Renal cortex interstitium (tissue), 11 donors: ENCODE measurements at regions not wholly inside any gene's neighbourhood (a gene's known extent, or its start where the extent isn't known, plus 50 kb on each side); places are given as distances from the start of the nearest gene placed in this dataset.

ENCODE experiments used
- DNase-seq, 11 donors: peaks; one replicate each; pipeline ENCODE4 v3.0.0-alpha.2; 2013; ENCODE audit warnings: low read depth in 9 of 11, low spot score in 4 of 11; ENCODE audit errors: extremely low read depth in 1 of 11

GRCh38 chr9:84166891-84167290, 173.7 kb downstream of the SLC28A3 start:
- DNase-seq = no peak

- DNase-seq = no peak
Measured at GRCh38 chr9:84169240-84169639, 171.3 kb downstream of the SLC28A3 start.

- peak in 5 of 11 donors; percentile 34 to 60 (median 50) for DNase-seq
Measured at GRCh38 chr9:84170521-84171141, 169.9 kb downstream of the SLC28A3 start.

DNA sequence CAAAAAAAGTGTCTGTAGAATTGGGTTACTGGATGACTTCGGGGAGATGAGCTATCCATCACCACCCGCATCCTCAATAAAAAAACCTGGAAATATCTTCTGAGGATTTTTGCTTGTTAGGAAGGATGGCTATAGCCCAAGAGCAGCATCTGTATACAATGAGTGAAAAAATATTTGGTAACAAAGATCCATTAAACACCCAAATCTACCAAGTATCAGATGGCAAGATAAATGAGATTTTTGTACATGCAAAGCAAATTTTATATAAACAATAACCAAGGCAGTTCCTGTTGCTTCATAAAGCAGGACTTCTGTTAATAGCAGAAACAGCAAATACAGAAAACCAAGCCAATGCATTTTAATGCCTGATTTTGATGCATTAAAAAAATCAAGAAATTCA, 166.6 kb downstream of the SLC28A3 start:
- DNase-seq = no peak

- DNase-seq = no peak
Measured at GRCh38 chr9:84174486-84174885, 166.1 kb downstream of the SLC28A3 start.

DNA sequence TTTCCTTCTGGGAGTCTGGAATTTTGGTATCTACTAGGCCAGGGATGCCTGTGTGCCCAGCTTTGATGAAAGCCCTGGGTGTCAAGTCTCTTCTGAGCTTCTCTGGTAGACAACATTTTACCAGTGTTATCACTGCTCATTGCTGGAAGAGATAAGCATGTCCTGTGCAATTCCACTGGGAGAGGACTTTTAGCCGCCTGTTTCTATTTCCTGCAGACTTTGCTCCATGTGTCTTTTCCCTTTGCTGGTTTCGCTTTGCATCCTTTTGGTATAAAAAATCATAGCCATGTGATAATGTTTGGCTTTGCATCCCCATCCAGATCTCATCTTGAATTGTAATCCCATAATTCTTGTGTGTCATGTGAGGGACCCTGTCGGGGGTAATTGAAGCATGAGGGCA, 163.2 kb downstream of the SLC28A3 start:
- no peak for DNase-seq

DNA sequence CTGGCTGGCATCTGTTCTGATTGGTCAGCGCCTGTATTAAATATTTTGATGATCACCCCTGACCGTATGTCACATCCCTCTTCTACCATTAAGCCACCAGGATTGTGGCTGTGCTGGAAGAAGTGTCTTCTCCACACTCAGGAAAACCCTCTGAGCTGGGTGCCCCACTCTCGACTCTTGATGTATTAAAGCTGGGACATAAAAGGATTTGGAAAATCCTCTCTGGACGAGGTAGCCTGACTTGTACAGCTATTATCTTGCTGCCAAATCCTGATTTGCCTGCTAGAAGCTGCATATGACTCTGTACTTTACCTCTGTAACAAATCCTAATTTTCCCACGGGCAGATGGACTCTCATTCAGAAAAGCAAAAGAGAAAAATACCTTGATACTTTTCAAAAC, 161.0 kb downstream of the SLC28A3 start:
- no peak for DNase-seq

- no peak for DNase-seq
Measured at GRCh38 chr9:84187090-84187489, 153.5 kb downstream of the SLC28A3 start.

GRCh38 chr9:84189904-84190303, 150.7 kb downstream of the SLC28A3 start:
- no peak for DNase-seq

DNA sequence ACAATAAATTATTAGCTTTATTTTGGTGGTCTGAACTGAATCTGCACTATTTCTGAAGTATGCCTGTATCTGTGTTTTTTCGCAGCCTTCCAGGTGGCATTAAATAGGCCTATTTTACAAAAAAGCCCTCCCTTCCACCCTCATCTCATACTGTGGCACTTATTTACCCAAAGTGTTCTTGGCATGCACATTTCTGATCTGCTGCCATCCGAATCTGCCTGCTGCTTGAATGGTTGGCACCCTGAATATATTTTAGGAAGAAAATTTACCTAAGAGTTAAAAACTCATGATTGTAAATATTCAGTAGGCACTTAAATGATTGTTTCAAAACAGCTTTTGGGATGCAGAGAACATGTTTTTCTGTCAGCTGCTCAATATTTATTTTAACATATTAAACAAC, 150.1 kb downstream of the SLC28A3 start:
- DNase-seq = no peak

DNA sequence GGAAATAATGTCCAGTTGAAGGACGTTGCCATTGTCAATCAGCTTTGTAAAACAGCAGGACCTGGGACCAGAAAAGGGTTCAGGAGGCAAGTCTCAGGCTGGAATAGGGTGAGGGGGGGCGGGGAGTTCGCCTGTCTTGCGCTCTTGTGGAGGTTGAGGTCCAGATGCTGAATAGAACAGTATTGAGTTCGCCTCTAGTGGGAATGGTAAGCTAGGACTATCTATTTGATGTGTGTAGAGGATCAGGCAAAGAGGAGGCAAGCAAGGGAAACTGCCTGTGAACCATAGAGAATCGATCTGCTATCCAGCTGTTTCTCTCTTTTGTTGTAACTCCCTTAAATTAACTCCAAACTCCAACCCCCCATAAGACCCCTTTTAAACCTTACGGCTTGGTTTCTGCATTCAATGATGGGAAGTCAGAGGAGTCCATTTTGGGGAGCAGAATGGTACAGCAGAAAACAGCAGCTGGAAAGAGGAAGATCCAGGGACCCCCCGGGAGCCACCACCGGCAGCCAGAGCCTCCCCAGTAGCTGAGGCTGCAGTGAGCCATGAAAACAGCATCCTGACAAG, 133.7 kb downstream of the SLC28A3 start:
- DNase-seq = no peak

DNA sequence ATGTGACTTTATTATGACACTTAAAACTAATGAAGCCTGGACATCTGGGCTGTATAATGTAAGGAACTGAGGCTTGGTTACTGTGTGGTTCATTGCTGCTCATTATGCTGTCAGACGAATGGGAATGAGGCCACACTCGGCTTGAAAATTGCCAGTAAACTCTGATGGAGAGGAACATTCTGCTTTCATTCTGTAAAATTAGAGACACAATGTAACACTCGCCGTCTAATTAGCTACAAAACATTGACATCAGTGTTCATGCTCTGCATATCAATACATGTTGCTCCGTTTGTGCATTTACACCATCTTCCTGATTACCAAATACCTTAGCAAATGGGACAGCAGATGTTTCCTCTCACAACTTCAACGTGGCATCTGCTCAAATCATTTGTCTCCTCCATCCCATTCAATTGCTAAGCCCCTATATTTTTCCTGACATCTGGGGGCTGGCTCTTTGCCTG, 133.0 kb downstream of the SLC28A3 start:
- DNase-seq = peak in 1 of 11 donors; percentile 29

DNA sequence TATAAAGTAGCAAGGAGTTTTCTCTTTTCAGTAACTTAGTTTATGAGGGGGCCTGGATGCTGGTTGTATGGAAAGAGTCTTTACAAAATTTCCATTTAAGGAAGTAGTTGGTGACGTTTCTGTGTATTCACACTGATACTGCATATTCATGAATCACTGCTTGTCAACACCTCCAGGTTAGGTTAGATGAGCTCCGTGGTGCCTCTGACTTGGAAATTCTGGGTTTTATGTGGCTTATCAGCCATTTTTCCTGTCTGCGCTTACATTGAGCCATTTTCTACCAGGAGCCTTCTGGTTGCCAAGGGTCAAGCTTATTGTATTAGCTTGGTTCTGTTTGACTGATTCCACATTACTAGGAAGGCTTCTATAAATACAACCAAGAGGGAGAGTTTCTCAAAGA, 128.3 kb downstream of the SLC28A3 start:
- DNase-seq = no peak

GRCh38 chr9:84212982-84213381, 127.6 kb downstream of the SLC28A3 start:
- no peak for DNase-seq

GRCh38 chr9:84216151-84216550, 124.4 kb downstream of the SLC28A3 start:
- no peak for DNase-seq

DNA sequence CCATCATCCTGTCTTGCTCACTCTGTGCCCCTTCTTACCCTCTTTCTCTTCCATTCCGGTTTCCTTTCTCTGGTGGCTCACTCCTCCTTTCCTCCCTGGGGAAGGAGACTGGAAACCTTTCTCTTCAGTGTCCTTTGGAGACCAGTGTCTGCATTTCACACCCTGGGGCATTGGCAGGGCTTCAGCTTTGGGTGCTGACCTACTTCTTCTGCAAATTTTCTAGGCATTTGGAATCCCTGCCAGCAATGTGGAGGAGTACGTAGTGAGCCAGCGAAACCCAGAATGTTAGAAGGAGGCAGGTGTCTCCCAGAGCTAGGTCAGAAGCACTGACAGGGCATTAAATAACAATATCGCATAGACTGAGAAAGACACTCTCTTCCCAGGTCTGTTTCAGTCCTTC, 122.2 kb downstream of the SLC28A3 start:
- DNase-seq = no peak

- DNase-seq = no peak
Measured at GRCh38 chr9:84224246-84224645, 116.3 kb downstream of the SLC28A3 start.
